GM23338 (cell line): ENCODE measurements at regions not wholly inside any gene's neighbourhood (a gene's known extent, or its start where the extent isn't known, plus 50 kb on each side); places are given as distances from the start of the nearest gene placed in this dataset.
A peak's percentile ranks its signal among the peaks of the same experiment; 100 is the strongest.

ENCODE experiments used
- ATAC-seq: fragments of 200-7000 bp; cut with Tn5 transposase; 3 replicates; pipeline ENCODE4 v1.9.1; 2020
- DNase-seq: peaks from one replicate; pipeline ENCODE4 v3.0.0-alpha.2; 2015; ENCODE audit warnings: low spot score
- H2AFZ ChIP-seq: fragments of 200-600 bp; sonication (generic); 2 replicates; pipeline ENCODE4 v1.8.0; 2016; ENCODE audit warnings: antibody characterized with exemption, mild to moderate bottlenecking, moderate library complexity
- H3F3A ChIP-seq: fragments of 200-600 bp; sonication (generic); replicated peaks from 2 replicates; pipeline ENCODE4 v1.8.0; 2017; ENCODE audit warnings: antibody characterized with exemption, mixed run types, low read depth
- H3K27ac ChIP-seq: fragments of 200-600 bp; sonication (generic); 2 replicates; pipeline ENCODE4 v1.6.1; 2016; ENCODE audit warnings: low read depth
- H3K27me3 ChIP-seq: fragments of 200-600 bp; sonication (generic); 2 replicates; pipeline ENCODE4 v1.8.0; 2016; ENCODE audit warnings: mild to moderate bottlenecking, mixed run types, moderate library complexity; ENCODE audit not compliant: insufficient read depth
- H3K36me3 ChIP-seq: fragments of 200-600 bp; sonication (generic); 2 replicates; pipeline ENCODE4 v1.8.0; 2016; ENCODE audit warnings: mild to moderate bottlenecking; ENCODE audit not compliant: insufficient read depth
- H3K4me1 ChIP-seq: fragments of 200-600 bp; sonication (generic); 2 replicates; pipeline ENCODE4 v1.8.0; 2016; ENCODE audit warnings: mild to moderate bottlenecking, moderate library complexity; ENCODE audit not compliant: insufficient read depth
- H3K4me2 ChIP-seq: fragments of 200-600 bp; sonication (generic); 2 replicates; pipeline ENCODE4 v1.7.1; 2017; ENCODE audit warnings: mixed run types
- H3K4me3 ChIP-seq: fragments of 200-600 bp; sonication (generic); 2 replicates; pipeline ENCODE4 v1.6.1; 2016; ENCODE audit warnings: mixed run types
- H3K79me2 ChIP-seq: fragments of 200-600 bp; sonication (generic); replicated peaks from 2 replicates; pipeline ENCODE4 v1.8.0; 2017; ENCODE audit warnings: mild to moderate bottlenecking; ENCODE audit not compliant: insufficient read depth
- H3K9me2 ChIP-seq: fragments of 200-600 bp; sonication (generic); 2 replicates; pipeline ENCODE4 v1.8.0; 2017; ENCODE audit not compliant: insufficient read depth
- H4K20me1 ChIP-seq: fragments of 200-600 bp; sonication (generic); replicated peaks from 2 replicates; pipeline ENCODE4 v1.8.0; 2017; ENCODE audit warnings: mild to moderate bottlenecking; ENCODE audit not compliant: insufficient read depth
- H3K27ac Mint-ChIP-seq: 2 replicates; pipeline ENCODE4 v1.8.0; 2020; ENCODE audit warnings: inconsistent platforms, mild to moderate bottlenecking, moderate library complexity, mixed read lengths
- H3K27me3 Mint-ChIP-seq: 3 replicates; pipeline ENCODE4 v1.8.0; 2022; ENCODE audit warnings: low read depth, mild to moderate bottlenecking, moderate library complexity, mixed read lengths, inconsistent platforms; ENCODE audit not compliant: insufficient read depth, poor library complexity
- H3K36me3 Mint-ChIP-seq: 3 replicates; pipeline ENCODE4 v1.8.0; 2021; ENCODE audit warnings: low read depth, mild to moderate bottlenecking, inconsistent platforms, moderate library complexity, mixed read lengths
- H3K4me1 Mint-ChIP-seq: 3 replicates; pipeline ENCODE4 v1.8.0; 2020; ENCODE audit warnings: mild to moderate bottlenecking, inconsistent platforms, mixed read lengths
- H3K4me3 Mint-ChIP-seq: 3 replicates; pipeline ENCODE4 v1.8.0; 2021; ENCODE audit warnings: moderate library complexity, mild to moderate bottlenecking, inconsistent platforms, mixed read lengths
- H3K9me3 Mint-ChIP-seq: 3 replicates; pipeline ENCODE4 v1.8.0; 2020; ENCODE audit warnings: moderate library complexity, mild to moderate bottlenecking, inconsistent platforms, mixed read lengths
- CREB1 ChIP-seq: fragments of 250-450 bp; sonication (Bioruptor Pico); IDR thresholded peaks from 2 replicates; pipeline ENCODE4 v1.5.0; 2020; ENCODE audit warnings: low read depth, mild to moderate bottlenecking, moderate library complexity
- EZH2 ChIP-seq: fragments of 200-600 bp; sonication (generic); IDR thresholded peaks from one replicate; pipeline ENCODE4 v1.8.0; 2017; ENCODE audit warnings: antibody characterized with exemption, mild to moderate bottlenecking, low read depth; ENCODE audit not compliant: unreplicated experiment
- ZNF331 ChIP-seq: fragments of 250-450 bp; sonication (Bioruptor Pico); IDR thresholded peaks from 2 replicates; pipeline ENCODE4 v1.5.0; 2020; ENCODE audit warnings: low read depth, mild to moderate bottlenecking, moderate library complexity
- TF ChIP-seq, protein P1 (sequence below): IDR thresholded peaks from one replicate; pipeline ENCODE4 v1.6.1; 2018; ENCODE audit warnings: antibody characterized with exemption; ENCODE audit not compliant: unreplicated experiment
- TF ChIP-seq, protein P2 (sequence below), 2 experiments: fragments of 200-600 bp in 1 of 2; sonication (generic) in 1 of 2; conservative IDR thresholded peaks; 2 replicates each; pipeline versions ENCODE4 v1.5.1 to v1.6.1; 2016 to 2017; ENCODE audit warnings: antibody characterized with exemption in 2 of 2, low read depth in 2 of 2, mild to moderate bottlenecking in 2 of 2, moderate library complexity in 1 of 2

DNA sequence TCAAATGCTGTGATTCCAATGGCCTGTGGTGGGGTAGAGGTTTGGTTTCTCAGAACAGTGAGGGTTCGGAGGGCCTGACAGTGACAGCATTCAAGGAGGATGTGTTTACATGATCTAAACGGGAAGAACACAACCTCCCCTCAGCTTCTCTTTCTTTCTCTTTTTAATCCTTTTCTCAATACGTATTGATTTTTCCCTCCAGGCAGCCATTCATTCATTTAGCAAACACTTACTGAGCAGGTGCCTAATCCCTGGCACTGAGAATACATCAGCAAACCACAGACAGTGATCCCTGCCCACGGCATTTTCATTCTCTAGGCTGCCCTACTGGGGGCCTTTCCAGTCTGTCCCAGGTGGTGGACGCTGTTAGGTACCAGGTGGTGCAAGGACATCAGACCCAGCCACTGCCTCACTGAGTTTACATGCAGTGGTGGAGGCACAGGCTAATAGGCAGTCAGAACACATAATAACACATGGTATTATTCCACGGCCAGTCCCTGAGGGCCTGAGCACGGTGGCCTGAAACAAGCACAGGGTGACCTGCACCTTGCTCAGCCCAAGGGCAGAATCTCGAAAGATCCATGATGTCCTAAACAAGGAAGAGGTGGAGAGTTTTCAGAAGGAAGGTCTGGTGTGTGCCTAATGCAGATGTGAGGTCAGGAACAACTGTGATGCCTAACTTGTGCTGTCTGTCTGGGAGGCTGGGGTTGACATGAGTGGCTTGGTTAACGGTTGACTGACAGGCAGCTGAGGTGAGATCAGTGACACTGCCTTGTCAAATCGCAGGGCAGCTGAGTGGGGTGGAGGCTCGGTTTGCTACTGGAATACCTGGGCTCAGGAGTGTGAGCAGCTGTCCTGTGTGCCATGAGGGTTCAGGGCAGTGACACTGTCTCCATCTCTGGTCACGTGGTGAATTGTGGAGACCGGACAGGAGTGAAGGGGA, 785.5 kb upstream of the HS6ST1 start:
- no peaks in the 10 kb centered on the region for H3K27me3 ChIP-seq
- Mint-ChIP-seq H3K9me3 (no peaks in the 10 kb centered on the region; the same call in 2 of the 3 replicates), H3K4me1 (peaks cover 10% of the 10 kb centered on the region; the same call in 2 of the 3 replicates), H3K36me3 (no peaks in the 10 kb centered on the region), H3K27me3 (no peaks in the 10 kb centered on the region), H3K27ac (no peak overlapping the region), H3K4me3 (no peak overlapping the region)
- H3K9me2 ChIP-seq: 0 out of 2 replicates have a peak, but pooled peaks cover 6% of the 10 kb centered on the region
- no peaks in the 10 kb centered on the region for H3K36me3 ChIP-seq
- DNase-seq (no peak), ATAC-seq (peak; percentile 68)
- no peak overlapping the region for H3K27ac ChIP-seq
- H3K4me3 ChIP-seq: no peak overlapping the region
- no peaks in the 10 kb centered on the region for H3F3A ChIP-seq
- no peak overlapping the region for H2AFZ ChIP-seq
- H3K4me2 ChIP-seq: no peak overlapping the region
- no peak for TF ChIP-seq ZNF331 (CRISPR knock-in tag)
- TF ChIP-seq CREB1 (CRISPR knock-in tag): no peak
- TF ChIP-seq, protein P1, sequence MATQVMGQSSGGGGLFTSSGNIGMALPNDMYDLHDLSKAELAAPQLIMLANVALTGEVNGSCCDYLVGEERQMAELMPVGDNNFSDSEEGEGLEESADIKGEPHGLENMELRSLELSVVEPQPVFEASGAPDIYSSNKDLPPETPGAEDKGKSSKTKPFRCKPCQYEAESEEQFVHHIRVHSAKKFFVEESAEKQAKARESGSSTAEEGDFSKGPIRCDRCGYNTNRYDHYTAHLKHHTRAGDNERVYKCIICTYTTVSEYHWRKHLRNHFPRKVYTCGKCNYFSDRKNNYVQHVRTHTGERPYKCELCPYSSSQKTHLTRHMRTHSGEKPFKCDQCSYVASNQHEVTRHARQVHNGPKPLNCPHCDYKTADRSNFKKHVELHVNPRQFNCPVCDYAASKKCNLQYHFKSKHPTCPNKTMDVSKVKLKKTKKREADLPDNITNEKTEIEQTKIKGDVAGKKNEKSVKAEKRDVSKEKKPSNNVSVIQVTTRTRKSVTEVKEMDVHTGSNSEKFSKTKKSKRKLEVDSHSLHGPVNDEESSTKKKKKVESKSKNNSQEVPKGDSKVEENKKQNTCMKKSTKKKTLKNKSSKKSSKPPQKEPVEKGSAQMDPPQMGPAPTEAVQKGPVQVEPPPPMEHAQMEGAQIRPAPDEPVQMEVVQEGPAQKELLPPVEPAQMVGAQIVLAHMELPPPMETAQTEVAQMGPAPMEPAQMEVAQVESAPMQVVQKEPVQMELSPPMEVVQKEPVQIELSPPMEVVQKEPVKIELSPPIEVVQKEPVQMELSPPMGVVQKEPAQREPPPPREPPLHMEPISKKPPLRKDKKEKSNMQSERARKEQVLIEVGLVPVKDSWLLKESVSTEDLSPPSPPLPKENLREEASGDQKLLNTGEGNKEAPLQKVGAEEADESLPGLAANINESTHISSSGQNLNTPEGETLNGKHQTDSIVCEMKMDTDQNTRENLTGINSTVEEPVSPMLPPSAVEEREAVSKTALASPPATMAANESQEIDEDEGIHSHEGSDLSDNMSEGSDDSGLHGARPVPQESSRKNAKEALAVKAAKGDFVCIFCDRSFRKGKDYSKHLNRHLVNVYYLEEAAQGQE: no peak
- H3K4me1 ChIP-seq: no peaks in the 10 kb centered on the region
- no peaks in the 10 kb centered on the region for H4K20me1 ChIP-seq
- H3K79me2 ChIP-seq: no peaks in the 10 kb centered on the region

DNA sequence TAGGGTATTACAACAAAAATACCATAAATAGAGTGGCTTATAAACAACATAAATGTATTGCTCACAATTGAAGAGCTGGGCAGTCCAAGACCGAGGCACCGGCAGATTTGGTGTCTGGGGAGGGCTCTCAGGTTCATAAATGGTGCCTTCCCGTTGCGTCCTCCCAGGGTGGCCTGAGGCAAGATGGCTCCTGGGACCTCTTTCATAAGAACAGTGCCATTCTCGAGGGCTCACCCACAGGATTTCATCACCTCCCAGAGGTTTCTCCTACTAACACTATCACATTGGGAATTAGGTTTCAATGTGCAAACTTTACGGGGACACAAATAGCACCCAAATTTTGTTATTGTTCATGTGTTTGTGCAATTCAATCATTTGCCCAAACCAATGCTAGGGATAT, 793.5 kb upstream of the HS6ST1 start:
- Mint-ChIP-seq H3K36me3 (no peaks in the 10 kb centered on the region), H3K27ac (no peak overlapping the region), H3K9me3 (no peaks in the 10 kb centered on the region), H3K27me3 (peaks cover 2% of the 10 kb centered on the region), H3K4me3 (no peak overlapping the region), H3K4me1 (peaks cover 4% of the 10 kb centered on the region; the same call in 1 of the 3 replicates)
- Histone ChIP-seq H3K79me2 (no peaks in the 10 kb centered on the region), H3K9me2 (no peaks in the 10 kb centered on the region), H2AFZ (no peak overlapping the region), H3F3A (no peaks in the 10 kb centered on the region), H3K4me2 (no peak overlapping the region), H3K4me3 (no peak overlapping the region), H3K4me1 (no peaks in the 10 kb centered on the region), H3K27ac (no peak overlapping the region), H3K36me3 (no peaks in the 10 kb centered on the region), H4K20me1 (no peaks in the 10 kb centered on the region), H3K27me3 (no peaks in the 10 kb centered on the region)
- DNase-seq (no peak), ATAC-seq (no peak)
- TF ChIP-seq EZH2: no peak
- TF ChIP-seq, protein P2, sequence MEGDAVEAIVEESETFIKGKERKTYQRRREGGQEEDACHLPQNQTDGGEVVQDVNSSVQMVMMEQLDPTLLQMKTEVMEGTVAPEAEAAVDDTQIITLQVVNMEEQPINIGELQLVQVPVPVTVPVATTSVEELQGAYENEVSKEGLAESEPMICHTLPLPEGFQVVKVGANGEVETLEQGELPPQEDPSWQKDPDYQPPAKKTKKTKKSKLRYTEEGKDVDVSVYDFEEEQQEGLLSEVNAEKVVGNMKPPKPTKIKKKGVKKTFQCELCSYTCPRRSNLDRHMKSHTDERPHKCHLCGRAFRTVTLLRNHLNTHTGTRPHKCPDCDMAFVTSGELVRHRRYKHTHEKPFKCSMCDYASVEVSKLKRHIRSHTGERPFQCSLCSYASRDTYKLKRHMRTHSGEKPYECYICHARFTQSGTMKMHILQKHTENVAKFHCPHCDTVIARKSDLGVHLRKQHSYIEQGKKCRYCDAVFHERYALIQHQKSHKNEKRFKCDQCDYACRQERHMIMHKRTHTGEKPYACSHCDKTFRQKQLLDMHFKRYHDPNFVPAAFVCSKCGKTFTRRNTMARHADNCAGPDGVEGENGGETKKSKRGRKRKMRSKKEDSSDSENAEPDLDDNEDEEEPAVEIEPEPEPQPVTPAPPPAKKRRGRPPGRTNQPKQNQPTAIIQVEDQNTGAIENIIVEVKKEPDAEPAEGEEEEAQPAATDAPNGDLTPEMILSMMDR (conservative IDR thresholded peaks at IDR 0.05; ENCODE audit: low read depth in 2 of 2): no peak
- TF ChIP-seq, protein P1: no peak
